ENCODE measurements at regions not wholly inside any gene's neighbourhood (a gene's known extent, or its start where the extent isn't known, plus 50 kb on each side); places are given as distances from the start of the nearest gene placed in this dataset.

DNA sequence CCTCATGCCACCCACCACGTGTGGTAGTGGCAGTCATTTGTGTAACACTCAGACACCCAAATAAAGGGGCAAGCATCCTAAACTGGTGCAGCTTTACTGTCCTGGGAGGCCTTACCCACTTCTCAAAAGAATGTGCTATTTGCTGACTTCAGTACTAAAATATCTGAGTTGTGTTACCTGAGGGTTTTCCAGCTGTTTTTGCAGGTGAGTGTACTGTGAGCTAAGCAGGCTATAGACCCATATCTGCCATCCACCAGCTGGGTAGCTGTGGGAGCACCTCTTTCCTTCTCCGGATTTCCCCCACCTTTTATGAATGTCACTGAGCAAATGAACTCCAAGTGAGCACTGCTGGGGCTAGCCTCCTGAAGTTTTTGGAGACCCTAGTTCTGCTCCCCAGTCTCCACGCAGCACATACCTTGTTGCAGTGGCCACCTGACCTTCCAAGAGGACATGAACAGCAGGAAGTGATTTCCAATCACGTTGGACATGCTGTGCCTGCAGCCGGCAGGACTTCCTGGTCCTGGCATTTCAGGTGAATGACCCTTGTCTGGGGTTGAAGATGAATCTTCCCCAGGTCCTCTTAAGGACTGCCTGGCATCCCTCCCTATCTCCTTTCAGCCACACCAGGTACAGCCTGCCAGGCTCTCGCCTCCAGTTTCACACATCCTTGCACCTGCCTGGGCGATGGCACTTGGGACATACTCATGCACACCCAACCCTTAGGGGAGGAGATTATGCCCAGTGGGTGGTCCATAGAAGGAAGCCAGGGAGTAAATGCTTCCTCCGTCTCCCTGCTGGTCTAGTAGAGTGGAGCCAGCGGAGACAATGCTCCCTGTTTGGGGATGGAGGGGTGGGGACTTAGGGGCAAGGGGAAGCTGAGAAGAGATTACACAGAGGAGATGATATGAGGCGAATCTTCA lies 109.5 kb upstream of the SPATA13 start:
- Mint-ChIP-seq H3K36me3 (peaks cover 9% of the 10 kb centered on the region), H3K4me1 (ENCODE audit: unreplicated experiment) (peaks cover 17% of the 10 kb centered on the region), H3K27me3 (peaks cover 4% of the 10 kb centered on the region), H3K27ac (no peak overlapping the region), H3K4me3 (no peak overlapping the region), H3K9me3 (peaks cover 12% of the 10 kb centered on the region)
- no peak for DNase-seq (ENCODE audit: extremely low spot score, unreplicated experiment)
- TF ChIP-seq, protein P1, sequence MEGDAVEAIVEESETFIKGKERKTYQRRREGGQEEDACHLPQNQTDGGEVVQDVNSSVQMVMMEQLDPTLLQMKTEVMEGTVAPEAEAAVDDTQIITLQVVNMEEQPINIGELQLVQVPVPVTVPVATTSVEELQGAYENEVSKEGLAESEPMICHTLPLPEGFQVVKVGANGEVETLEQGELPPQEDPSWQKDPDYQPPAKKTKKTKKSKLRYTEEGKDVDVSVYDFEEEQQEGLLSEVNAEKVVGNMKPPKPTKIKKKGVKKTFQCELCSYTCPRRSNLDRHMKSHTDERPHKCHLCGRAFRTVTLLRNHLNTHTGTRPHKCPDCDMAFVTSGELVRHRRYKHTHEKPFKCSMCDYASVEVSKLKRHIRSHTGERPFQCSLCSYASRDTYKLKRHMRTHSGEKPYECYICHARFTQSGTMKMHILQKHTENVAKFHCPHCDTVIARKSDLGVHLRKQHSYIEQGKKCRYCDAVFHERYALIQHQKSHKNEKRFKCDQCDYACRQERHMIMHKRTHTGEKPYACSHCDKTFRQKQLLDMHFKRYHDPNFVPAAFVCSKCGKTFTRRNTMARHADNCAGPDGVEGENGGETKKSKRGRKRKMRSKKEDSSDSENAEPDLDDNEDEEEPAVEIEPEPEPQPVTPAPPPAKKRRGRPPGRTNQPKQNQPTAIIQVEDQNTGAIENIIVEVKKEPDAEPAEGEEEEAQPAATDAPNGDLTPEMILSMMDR (conservative IDR thresholded peaks at IDR 0.05) = no peak

GRCh38 chr13:24052547-24053518 lies 107.7 kb upstream of the SPATA13 start:
- Mint-ChIP-seq H3K27ac (no peak overlapping the region), H3K4me3 (no peak overlapping the region), H3K9me3 (no peaks in the 10 kb centered on the region), H3K4me1 (ENCODE audit: unreplicated experiment) (peaks cover 17% of the 10 kb centered on the region), H3K36me3 (no peaks in the 10 kb centered on the region), H3K27me3 (peaks cover 7% of the 10 kb centered on the region)
- no peak for DNase-seq (ENCODE audit: extremely low spot score, unreplicated experiment)
- TF ChIP-seq, protein P1 (conservative IDR thresholded peaks at IDR 0.05) = no peak

GRCh38 chr13:24053519-24054251 lies 106.8 kb upstream of the SPATA13 start:
- peaks cover 7% of the 10 kb centered on the region for H3K27me3 Mint-ChIP-seq
- peaks cover 17% of the 10 kb centered on the region for H3K4me1 Mint-ChIP-seq (ENCODE audit: unreplicated experiment)
- no peaks in the 10 kb centered on the region for H3K9me3 Mint-ChIP-seq
- H3K4me3 Mint-ChIP-seq = no peak overlapping the region
- TF ChIP-seq, protein P1 (conservative IDR thresholded peaks at IDR 0.05) = peak; percentile 75
- no peak overlapping the region for H3K27ac Mint-ChIP-seq
- DNase-seq (ENCODE audit: extremely low spot score, unreplicated experiment) = no peak
- no peaks in the 10 kb centered on the region for H3K36me3 Mint-ChIP-seq

DNA sequence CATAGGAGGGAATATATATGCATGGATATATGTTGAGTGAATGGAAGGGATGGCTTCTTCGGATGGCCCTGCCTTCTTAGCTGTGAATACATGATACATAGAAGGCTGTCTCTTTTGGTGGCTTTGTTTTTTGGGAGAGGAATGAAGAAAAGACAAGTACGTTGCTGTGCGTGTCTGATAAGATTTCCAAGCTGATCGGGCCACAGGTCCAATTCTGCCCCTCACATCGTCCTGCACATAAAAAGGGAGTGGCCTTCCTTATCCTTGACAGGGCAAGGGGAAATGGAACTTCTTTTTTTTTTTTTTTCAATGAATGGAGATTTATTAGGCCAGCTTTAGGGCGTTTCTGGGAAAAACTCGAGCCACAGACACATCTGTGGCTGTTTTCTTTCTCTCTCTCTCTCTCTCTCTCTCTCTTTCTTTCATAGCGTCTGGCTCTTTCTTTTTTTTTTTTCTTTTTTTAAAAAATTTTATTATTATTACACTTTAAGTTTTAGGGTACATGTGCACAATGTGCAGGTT lies 103.8 kb upstream of the SPATA13 start:
- no peaks in the 10 kb centered on the region for H3K36me3 Mint-ChIP-seq
- no peak overlapping the region for H3K4me3 Mint-ChIP-seq
- TF ChIP-seq, protein P1 (conservative IDR thresholded peaks at IDR 0.05) = no peak
- H3K27ac Mint-ChIP-seq = no peak overlapping the region
- peaks cover 7% of the 10 kb centered on the region for H3K27me3 Mint-ChIP-seq
- peaks cover 12% of the 10 kb centered on the region for H3K4me1 Mint-ChIP-seq (ENCODE audit: unreplicated experiment)
- DNase-seq (ENCODE audit: extremely low spot score, unreplicated experiment) = no peak
- H3K9me3 Mint-ChIP-seq = no peaks in the 10 kb centered on the region

GRCh38 chr13:24060993-24061392 lies 99.5 kb upstream of the SPATA13 start:
- Mint-ChIP-seq H3K27me3 (peaks cover 3% of the 10 kb centered on the region), H3K9me3 (no peaks in the 10 kb centered on the region), H3K27ac (no peak overlapping the region), H3K36me3 (no peaks in the 10 kb centered on the region), H3K4me3 (no peak overlapping the region), H3K4me1 (ENCODE audit: unreplicated experiment) (peaks cover 17% of the 10 kb centered on the region)
- DNase-seq (ENCODE audit: extremely low spot score, unreplicated experiment) = no peak
- TF ChIP-seq, protein P1 (conservative IDR thresholded peaks at IDR 0.05) = no peak

All from type B pancreatic cell (in vitro differentiated cells).